ENCODE measurements at regions not wholly inside any gene's neighbourhood (a gene's known extent, or its start where the extent isn't known, plus 50 kb on each side); places are given as distances from the start of the nearest gene placed in this dataset.
A peak's percentile ranks its signal among the peaks of the same experiment; 100 is the strongest.

DNA sequence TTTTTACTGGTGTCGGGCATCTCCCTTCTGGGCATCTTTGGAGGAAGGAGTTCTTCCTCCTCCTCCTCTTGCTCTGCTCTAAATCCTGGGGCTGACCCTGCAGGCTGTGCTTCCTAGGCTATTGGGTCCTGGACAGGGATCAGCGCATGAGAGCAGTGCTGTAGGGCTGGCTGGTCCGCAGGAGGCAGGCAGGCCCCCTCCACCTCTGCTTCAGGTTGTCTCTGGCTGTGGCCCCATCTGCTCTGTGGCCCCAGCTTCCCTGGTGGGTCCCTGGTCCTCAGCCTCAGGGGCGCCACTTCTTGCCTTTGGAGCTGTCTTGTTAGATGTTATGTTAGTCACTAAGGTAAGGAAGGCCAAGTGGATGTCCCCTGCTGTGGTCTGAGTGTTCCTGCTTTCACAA is 237.3 kb upstream of the PITRM1 start:
- TF ChIP-seq TOX (CRISPR knock-in tag; IDR thresholded peaks at IDR 0.05; ENCODE audit: borderline replicate concordance) (no peak), GLIS3 (CRISPR knock-in tag; IDR thresholded peaks at IDR 0.05) (no peak), ARNTL (CRISPR knock-in tag; IDR thresholded peaks at IDR 0.05; ENCODE audit: borderline replicate concordance, low read depth) (no peak), RARB (CRISPR knock-in tag; IDR thresholded peaks at IDR 0.05) (no peak), ZFP3 (CRISPR knock-in tag; IDR thresholded peaks at IDR 0.05) (no peak), ISL1 (CRISPR knock-in tag; IDR thresholded peaks at IDR 0.05) (no peak), TCF4 (CRISPR knock-in tag; IDR thresholded peaks at IDR 0.05; ENCODE audit: borderline replicate concordance) (no peak), POU6F1 (CRISPR knock-in tag; IDR thresholded peaks at IDR 0.05; ENCODE audit: borderline replicate concordance, low read depth) (no peak), ZFP30 (CRISPR knock-in tag; IDR thresholded peaks at IDR 0.05) (no peak), ZNF70 (CRISPR knock-in tag; IDR thresholded peaks at IDR 0.05) (no peak), ESRRG (CRISPR knock-in tag; IDR thresholded peaks at IDR 0.05) (no peak), CSDC2 (CRISPR knock-in tag; IDR thresholded peaks at IDR 0.05) (no peak), SNAI2 (CRISPR knock-in tag; IDR thresholded peaks at IDR 0.05) (no peak), PPARA (CRISPR knock-in tag; IDR thresholded peaks at IDR 0.05; ENCODE audit: borderline replicate concordance) (no peak)
- ATAC-seq, result no peak

DNA sequence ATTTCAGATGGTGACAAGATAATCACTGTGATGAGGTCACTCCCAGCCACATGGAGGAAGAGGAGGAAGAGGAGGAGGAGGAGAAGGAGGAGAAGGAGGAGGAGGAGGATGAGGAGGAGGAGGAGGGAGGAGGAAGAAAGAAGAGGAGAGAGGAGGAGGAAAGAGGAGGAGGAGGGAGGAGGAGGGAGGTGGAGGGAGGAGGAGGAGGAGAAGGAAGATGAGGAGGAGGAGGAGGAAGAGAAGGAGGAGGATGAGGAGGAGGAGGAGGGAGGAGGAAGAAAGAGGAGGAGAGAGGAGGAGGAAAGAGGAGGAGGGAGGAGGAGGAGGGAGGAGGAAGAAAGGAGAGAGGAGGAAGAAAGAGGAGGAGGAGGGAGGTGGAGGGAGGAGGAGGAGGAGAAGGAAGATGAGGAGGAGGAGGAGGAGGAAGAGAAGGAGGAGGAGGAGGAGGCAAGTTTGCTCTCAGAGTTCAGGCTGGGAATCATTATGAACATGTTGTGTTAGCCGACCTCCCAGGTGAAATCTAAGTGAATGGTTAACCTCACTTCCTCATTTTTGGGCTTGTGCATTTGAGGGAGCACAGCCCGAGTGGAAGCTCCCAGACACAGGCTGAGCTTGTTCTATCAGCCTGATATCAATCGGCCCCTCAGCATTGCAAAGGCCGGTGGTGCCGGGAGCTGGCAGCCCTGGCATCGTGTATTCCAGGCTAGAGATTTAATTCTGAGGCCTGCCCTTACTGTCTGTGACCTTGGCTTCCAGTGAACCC is 236.2 kb upstream of the PITRM1 start:
- ATAC-seq, result no peak
- TF ChIP-seq ESRRG (CRISPR knock-in tag; IDR thresholded peaks at IDR 0.05), result no peak
- no peak for TF ChIP-seq TCF4 (CRISPR knock-in tag; IDR thresholded peaks at IDR 0.05; ENCODE audit: borderline replicate concordance)
- no peak for TF ChIP-seq ZFP30 (CRISPR knock-in tag; IDR thresholded peaks at IDR 0.05)
- TF ChIP-seq TOX (CRISPR knock-in tag; IDR thresholded peaks at IDR 0.05; ENCODE audit: borderline replicate concordance), result no peak
- TF ChIP-seq PPARA (CRISPR knock-in tag; IDR thresholded peaks at IDR 0.05; ENCODE audit: borderline replicate concordance), result no peak
- no peak for TF ChIP-seq ZC3H10 (CRISPR knock-in tag; IDR thresholded peaks at IDR 0.05)
- no peak for TF ChIP-seq ZNF565 (CRISPR knock-in tag; conservative IDR thresholded peaks at IDR 0.05; ENCODE audit: low read depth)

GRCh38 chr10:3407208-3407607 is 234.6 kb upstream of the PITRM1 start:
- no peak for TF ChIP-seq RARB (CRISPR knock-in tag; IDR thresholded peaks at IDR 0.05)
- TF ChIP-seq TSHZ2 (CRISPR knock-in tag; IDR thresholded peaks at IDR 0.05), result no peak
- no peak for TF ChIP-seq OSR1 (CRISPR knock-in tag; IDR thresholded peaks at IDR 0.05)
- no peak for TF ChIP-seq PPARA (CRISPR knock-in tag; IDR thresholded peaks at IDR 0.05; ENCODE audit: borderline replicate concordance)
- no peak for TF ChIP-seq ZC3H10 (CRISPR knock-in tag; IDR thresholded peaks at IDR 0.05)
- TF ChIP-seq ESRRG (CRISPR knock-in tag; IDR thresholded peaks at IDR 0.05), result no peak
- no peak for TF ChIP-seq ZNF565 (CRISPR knock-in tag; conservative IDR thresholded peaks at IDR 0.05; ENCODE audit: low read depth)
- TF ChIP-seq ZFP30 (CRISPR knock-in tag; IDR thresholded peaks at IDR 0.05), result no peak
- no peak for TF ChIP-seq CSDC2 (CRISPR knock-in tag; IDR thresholded peaks at IDR 0.05)
- no peak for TF ChIP-seq ZNF8 (CRISPR knock-in tag; IDR thresholded peaks at IDR 0.05)
- no peak for TF ChIP-seq SNAI2 (CRISPR knock-in tag; IDR thresholded peaks at IDR 0.05)
- TF ChIP-seq PATZ1 (CRISPR knock-in tag; IDR thresholded peaks at IDR 0.05; ENCODE audit: borderline replicate concordance), result no peak
- TF ChIP-seq TOX (CRISPR knock-in tag; IDR thresholded peaks at IDR 0.05; ENCODE audit: borderline replicate concordance), result no peak

DNA sequence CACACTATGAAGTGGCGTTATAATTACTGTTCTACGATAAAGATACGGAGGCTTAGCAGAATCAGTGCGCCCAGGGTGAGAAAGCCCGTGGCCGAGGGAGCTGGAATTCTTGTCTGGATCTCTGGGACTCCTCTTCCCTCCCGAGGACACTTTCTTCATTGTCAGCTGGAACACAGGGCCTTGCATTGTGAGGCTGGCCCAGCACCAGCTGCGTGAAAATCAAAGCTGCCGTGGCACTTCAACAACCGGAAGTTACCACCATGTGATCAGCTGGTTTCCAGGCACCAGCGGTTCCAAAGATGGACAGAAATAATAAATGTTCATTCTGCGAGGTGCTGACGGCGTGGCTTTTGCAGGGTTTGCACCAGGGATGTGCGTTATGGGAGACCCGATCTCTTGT is 234.0 kb upstream of the PITRM1 start:
- TF ChIP-seq ZFP30 (CRISPR knock-in tag; IDR thresholded peaks at IDR 0.05) (no peak), ARNTL (CRISPR knock-in tag; IDR thresholded peaks at IDR 0.05; ENCODE audit: borderline replicate concordance, low read depth) (no peak), OSR1 (CRISPR knock-in tag; IDR thresholded peaks at IDR 0.05) (no peak), ZNF565 (CRISPR knock-in tag; conservative IDR thresholded peaks at IDR 0.05; ENCODE audit: low read depth) (no peak), ZNF70 (CRISPR knock-in tag; IDR thresholded peaks at IDR 0.05) (no peak), RARB (CRISPR knock-in tag; IDR thresholded peaks at IDR 0.05) (no peak), PATZ1 (CRISPR knock-in tag; IDR thresholded peaks at IDR 0.05; ENCODE audit: borderline replicate concordance) (no peak), CREB5 (CRISPR knock-in tag; IDR thresholded peaks at IDR 0.05; ENCODE audit: low read depth) (no peak), ESRRG (CRISPR knock-in tag; IDR thresholded peaks at IDR 0.05) (no peak)
- TF ChIP-seq, protein P1, sequence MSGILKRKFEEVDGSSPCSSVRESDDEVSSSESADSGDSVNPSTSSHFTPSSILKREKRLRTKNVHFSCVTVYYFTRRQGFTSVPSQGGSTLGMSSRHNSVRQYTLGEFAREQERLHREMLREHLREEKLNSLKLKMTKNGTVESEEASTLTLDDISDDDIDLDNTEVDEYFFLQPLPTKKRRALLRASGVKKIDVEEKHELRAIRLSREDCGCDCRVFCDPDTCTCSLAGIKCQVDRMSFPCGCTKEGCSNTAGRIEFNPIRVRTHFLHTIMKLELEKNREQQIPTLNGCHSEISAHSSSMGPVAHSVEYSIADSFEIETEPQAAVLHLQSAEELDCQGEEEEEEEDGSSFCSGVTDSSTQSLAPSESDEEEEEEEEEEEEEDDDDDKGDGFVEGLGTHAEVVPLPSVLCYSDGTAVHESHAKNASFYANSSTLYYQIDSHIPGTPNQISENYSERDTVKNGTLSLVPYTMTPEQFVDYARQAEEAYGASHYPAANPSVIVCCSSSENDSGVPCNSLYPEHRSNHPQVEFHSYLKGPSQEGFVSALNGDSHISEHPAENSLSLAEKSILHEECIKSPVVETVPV (CRISPR knock-in tag; IDR thresholded peaks at IDR 0.05), result no peak
- ATAC-seq, result no peak

More at GRCh38 chr10:3407208-3407607, 234.6 kb upstream of the PITRM1 start:
- peak; percentile 39; the same call in 2 of the 3 replicates for ATAC-seq
